ENCODE measurements at regions not wholly inside any gene's neighbourhood (a gene's known extent, or its start where the extent isn't known, plus 50 kb on each side); places are given as distances from the start of the nearest gene placed in this dataset.

GRCh38 chr2:35545301-35545700 is 810.3 kb upstream of the CRIM1 start:
- intact Hi-C loops (cut with micrococcal nuclease; ENCODE audit: unreplicated experiment): no loop called here
- Histone ChIP-seq H3K27me3 (replicated peaks; ENCODE audit: insufficient read depth, low read depth, low read length, poor library complexity) (no peaks in the 10 kb centered on the region), H3K9me3 (ENCODE audit: low read depth, low read length, poor library complexity, severe bottlenecking) (no peaks in the 10 kb centered on the region), H3K27ac (ENCODE audit: low read depth, low read length, poor library complexity, severe bottlenecking) (no peak overlapping the region), H3K36me3 (ENCODE audit: insufficient read depth, low read length, poor library complexity, severe bottlenecking) (no peaks in the 10 kb centered on the region), H3K4me3 (ENCODE audit: low read depth, low read length, poor library complexity, severe bottlenecking) (no peak overlapping the region), H3K4me1 (ENCODE audit: insufficient read depth, low read length, poor library complexity, severe bottlenecking) (no peaks in the 10 kb centered on the region)
- ChIA-PET CTCF (no interaction called here), POLR2A (ENCODE audit: low non-redundant PET) (no interaction called here)
- BruUV-seq (replicated peaks): no TSS peak
- TF ChIP-seq CTCF (conservative IDR thresholded peaks at IDR 0.05; ENCODE audit: low read depth, low read length) (no peak), EZH2 (IDR thresholded peaks at IDR 0.05; ENCODE audit: borderline replicate concordance, low read depth, low read length, poor library complexity, severe bottlenecking) (no peak)
- DNase-seq (ENCODE audit: low spot score): no peak

- no peak for DNase-seq (ENCODE audit: low spot score)
- CTCF ChIA-PET: no interaction called here
- intact Hi-C loops (cut with micrococcal nuclease; ENCODE audit: unreplicated experiment): no loop called here
- POLR2A ChIA-PET (ENCODE audit: low non-redundant PET): no interaction called here
- Histone ChIP-seq H3K4me3 (ENCODE audit: low read depth, low read length, poor library complexity, severe bottlenecking) (no peak overlapping the region), H3K36me3 (ENCODE audit: insufficient read depth, low read length, poor library complexity, severe bottlenecking) (no peaks in the 10 kb centered on the region), H3K9me3 (ENCODE audit: low read depth, low read length, poor library complexity, severe bottlenecking) (no peaks in the 10 kb centered on the region), H3K27me3 (replicated peaks; ENCODE audit: insufficient read depth, low read depth, low read length, poor library complexity) (no peaks in the 10 kb centered on the region), H3K27ac (ENCODE audit: low read depth, low read length, poor library complexity, severe bottlenecking) (no peak overlapping the region), H3K4me1 (ENCODE audit: insufficient read depth, low read length, poor library complexity, severe bottlenecking) (no peaks in the 10 kb centered on the region)
- BruUV-seq (replicated peaks): no TSS peak
- TF ChIP-seq CTCF (conservative IDR thresholded peaks at IDR 0.05; ENCODE audit: low read depth, low read length) (no peak), EZH2 (IDR thresholded peaks at IDR 0.05; ENCODE audit: borderline replicate concordance, low read depth, low read length, poor library complexity, severe bottlenecking) (no peak)
Observed at GRCh38 chr2:35538796-35539195, 816.8 kb upstream of the CRIM1 start.

- TF ChIP-seq CTCF (conservative IDR thresholded peaks at IDR 0.05; ENCODE audit: low read depth, low read length) (no peak), EZH2 (IDR thresholded peaks at IDR 0.05; ENCODE audit: borderline replicate concordance, low read depth, low read length, poor library complexity, severe bottlenecking) (no peak)
- Histone ChIP-seq H3K9me3 (ENCODE audit: low read depth, low read length, poor library complexity, severe bottlenecking) (no peaks in the 10 kb centered on the region), H3K4me1 (ENCODE audit: insufficient read depth, low read length, poor library complexity, severe bottlenecking) (no peaks in the 10 kb centered on the region), H3K4me3 (ENCODE audit: low read depth, low read length, poor library complexity, severe bottlenecking) (no peak overlapping the region), H3K36me3 (ENCODE audit: insufficient read depth, low read length, poor library complexity, severe bottlenecking) (no peaks in the 10 kb centered on the region), H3K27ac (ENCODE audit: low read depth, low read length, poor library complexity, severe bottlenecking) (no peak overlapping the region), H3K27me3 (replicated peaks; ENCODE audit: insufficient read depth, low read depth, low read length, poor library complexity) (no peaks in the 10 kb centered on the region)
- ChIA-PET POLR2A (ENCODE audit: low non-redundant PET) (no interaction called here), CTCF (no interaction called here)
- DNase-seq (ENCODE audit: low spot score): no peak
- no TSS peak for BruUV-seq (replicated peaks)
- intact Hi-C loops (cut with micrococcal nuclease; ENCODE audit: unreplicated experiment): no loop called here
Observed at GRCh38 chr2:35530615-35531135, 824.9 kb upstream of the CRIM1 start.
